HG02938 (cell line): ENCODE measurements at regions not wholly inside any gene's neighbourhood (a gene's known extent, or its start where the extent isn't known, plus 50 kb on each side); places are given as distances from the start of the nearest gene placed in this dataset.
A peak's percentile ranks its signal among the peaks of the same experiment; 100 is the strongest.
"Not testable (repeated sequence)": the region's sequence is repeated elsewhere in the genome, so short reads cannot be mapped to it uniquely, and the experiment has no call there.

Experiments used
- ATAC-seq: cut with Tn5 transposase; IDR thresholded peaks from one replicate; pipeline ENCODE4 v1.9.1; 2021; ENCODE audit warnings: mild to moderate bottlenecking, moderate library complexity; ENCODE audit not compliant: unreplicated experiment

- peak; percentile 46 for ATAC-seq
Observed at GRCh38 chr7:130942211-130942964, 208.4 kb upstream of the KLF14 start.

GRCh38 chr7:130943336-130943901 is 209.4 kb upstream of the KLF14 start:
- peak; percentile 45 for ATAC-seq

- ATAC-seq: no peak
Observed at GRCh38 chr7:130943981-130944380, 210.0 kb upstream of the KLF14 start.

- no peak for ATAC-seq
Observed at GRCh38 chr7:130944997-130945396, 211.0 kb upstream of the KLF14 start.

GRCh38 chr7:130945411-130945811 is 211.4 kb upstream of the KLF14 start:
- ATAC-seq: peak; percentile 32

GRCh38 chr7:130946114-130946513 is 212.1 kb upstream of the KLF14 start:
- ATAC-seq: no peak

- ATAC-seq: no peak
Observed at GRCh38 chr7:130947792-130948580, 214.0 kb upstream of the KLF14 start.

GRCh38 chr7:130948822-130949221 is 214.8 kb upstream of the KLF14 start:
- no peak for ATAC-seq

GRCh38 chr7:130949550-130949949 is 215.5 kb upstream of the KLF14 start:
- ATAC-seq: no peak

- no peak for ATAC-seq
Observed at GRCh38 chr7:130950054-130950453, 216.0 kb upstream of the KLF14 start.

GRCh38 chr7:130950741-130951140 is 216.7 kb upstream of the KLF14 start:
- ATAC-seq: no peak

- ATAC-seq: no peak
Observed at GRCh38 chr7:130951303-130951975, 217.4 kb upstream of the KLF14 start.

- ATAC-seq: no peak
Observed at GRCh38 chr7:130951976-130952876, 218.2 kb upstream of the KLF14 start.

- no peak for ATAC-seq
Observed at GRCh38 chr7:130953196-130953595, 219.2 kb upstream of the KLF14 start.

- no peak for ATAC-seq
Observed at GRCh38 chr7:130954918-130955564, 221.0 kb upstream of the KLF14 start.

GRCh38 chr7:130955565-130955919 is 221.5 kb upstream of the KLF14 start:
- no peak for ATAC-seq

GRCh38 chr7:130956417-130957136 is 222.6 kb upstream of the KLF14 start:
- ATAC-seq: no peak

- no peak for ATAC-seq
Observed at GRCh38 chr7:130957137-130957513, 223.1 kb upstream of the KLF14 start.

- not testable (repeated sequence) for ATAC-seq
Observed at GRCh38 chr7:130957722-130958435, 223.9 kb upstream of the KLF14 start.
